RWPE1 (cell line): ENCODE measurements at regions not wholly inside any gene's neighbourhood (a gene's known extent, or its start where the extent isn't known, plus 50 kb on each side); places are given as distances from the start of the nearest gene placed in this dataset.
A peak's percentile ranks its signal among the peaks of the same experiment; 100 is the strongest.

Experiments used
- CTCF ChIA-PET: fragments of 350-600 bp; sonication (Branson Sonifier 250); formaldehyde crosslinking; extraction: SDS; loops from one replicate; lab custom pipeline; 2021; lab: Yijun Ruan, JAX
- POLR2A ChIA-PET: fragments of 400-600 bp; formaldehyde crosslinking; extraction: SDS; loops from one replicate; lab custom pipeline; 2020; ENCODE audit warnings: antibody characterized with exemption; ENCODE audit not compliant: low non-redundant PET; lab: Yijun Ruan, JAX
- DNase-seq: peaks from one replicate; pipeline ENCODE4 v3.0.0; 2012; ENCODE audit warnings: low spot score
- H3K27ac ChIP-seq: fragments of 450-650 bp; 2 replicates; pipeline ENCODE4 v1.5.1; 2017
- CTCF ChIP-seq: fragments of 450-650 bp; conservative IDR thresholded peaks from 2 replicates; pipeline ENCODE4 v1.5.1; 2017; ENCODE audit warnings: low read depth, mild to moderate bottlenecking

GRCh38 chr7:52936750-52937149, 98.7 kb upstream of the POM121L12 start:
- no peak for DNase-seq
- no peak for TF ChIP-seq CTCF
- no peak overlapping the region for H3K27ac ChIP-seq
- CTCF ChIA-PET: no interaction called here
- POLR2A ChIA-PET: no interaction called here

GRCh38 chr7:52928591-52928990, 106.8 kb upstream of the POM121L12 start:
- DNase-seq: no peak
- no peak overlapping the region for H3K27ac ChIP-seq
- CTCF ChIA-PET: no interaction called here
- no peak for TF ChIP-seq CTCF
- POLR2A ChIA-PET: no interaction called here

GRCh38 chr7:52925332-52925731, 110.1 kb upstream of the POM121L12 start:
- TF ChIP-seq CTCF: no peak
- POLR2A ChIA-PET: no interaction called here
- DNase-seq: no peak
- CTCF ChIA-PET: interaction anchor here (0.6 kb wide), 1 partner anchor 35 kb away, joined by 4 read pairs; no protein-coding TSS in a partner anchor
- H3K27ac ChIP-seq: no peak overlapping the region

- DNase-seq: no peak
- ChIA-PET CTCF (no interaction called here), POLR2A (no interaction called here)
- H3K27ac ChIP-seq: no peak overlapping the region
- TF ChIP-seq CTCF: no peak
These were observed 114.5 kb upstream of the POM121L12 start for GRCh38 chr7:52920977-52921376.

- peak; percentile 20; the same call in 1 of the 2 replicates for TF ChIP-seq CTCF
- ChIA-PET CTCF (no interaction called here), POLR2A (no interaction called here)
- H3K27ac ChIP-seq: no peak overlapping the region
- DNase-seq: peak; percentile 7
These were observed 117.4 kb upstream of the POM121L12 start for GRCh38 chr7:52917982-52918578.

GRCh38 chr7:52911795-52912194, 123.6 kb upstream of the POM121L12 start:
- H3K27ac ChIP-seq: no peak overlapping the region
- ChIA-PET POLR2A (no interaction called here), CTCF (no interaction called here)
- no peak for DNase-seq
- no peak for TF ChIP-seq CTCF

- no peak for DNase-seq
- CTCF ChIA-PET: no interaction called here
- H3K27ac ChIP-seq: no peak overlapping the region
- POLR2A ChIA-PET: no interaction called here
- TF ChIP-seq CTCF: no peak
These were observed 124.1 kb upstream of the POM121L12 start for GRCh38 chr7:52911326-52911725.
